HepG2 (cell line): ENCODE measurements at regions not wholly inside any gene's neighbourhood (a gene's known extent, or its start where the extent isn't known, plus 50 kb on each side); places are given as distances from the start of the nearest gene placed in this dataset.

Experiments
- ATAC-seq: fragments of 200-7000 bp; cut with Tn5 transposase; 3 replicates; pipeline ENCODE4 v1.9.1; 2020; ENCODE audit warnings: mild to moderate bottlenecking, moderate library complexity
- BruUV-seq: library from RNA; stranded (reverse); fragments of 400-500 nt; replicated peaks from 2 replicates; lab custom pipeline; 2021; lab: Mats Ljungman, UMichigan
- CTCF ChIA-PET: fragments of 300-600 bp; formaldehyde crosslinking; extraction: SDS; loops from one replicate; lab custom pipeline; 2021; ENCODE audit warnings: low total read pairs, inconsistent platforms, low intra/inter-chr PET ratio; lab: Yijun Ruan, JAX
- POLR2A ChIA-PET: fragments of 350-600 bp; sonication (Branson Sonifier 250); formaldehyde crosslinking; loops from one replicate; lab custom pipeline; 2020; ENCODE audit warnings: antibody characterized with exemption, inconsistent platforms; lab: Yijun Ruan, JAX
- DNase-seq: peaks from one replicate; pipeline ENCODE4 v3.0.0-alpha.2; 2015; ENCODE audit warnings: low spot score
- FAIRE-seq: peaks from 3 replicates; lab custom pipeline; 2011; peaks lifted over from hg19 to GRCh38; lab: Jason Lieb, UNC
- H2AFZ ChIP-seq: one replicate; pipeline ENCODE4 v1.6.1; 2011; ENCODE audit warnings: low read length, inconsistent platforms
- H3K27ac ChIP-seq: fragments of 300-600 bp; 3 replicates; pipeline ENCODE4 v1.8.0; 2011; ENCODE audit warnings: mixed run types, mild to moderate bottlenecking, mixed read lengths, low read length, inconsistent platforms; ENCODE audit not compliant: insufficient read depth; ENCODE audit errors: extremely low read length
- H3K27me3 ChIP-seq, 2 experiments: fragments of 200-600 bp in 1 of 2; 2 replicates in 1 of 2; 3 replicates in 1 of 2; pipeline versions ENCODE4 v1.6.0 to v1.8.0; 2011; ENCODE audit warnings: low read length in 2 of 2, mild to moderate bottlenecking in 2 of 2, moderate library complexity in 2 of 2, inconsistent platforms in 1 of 2; ENCODE audit not compliant: insufficient read depth in 2 of 2, control insufficient read depth in 1 of 2
- H3K36me3 ChIP-seq, 2 experiments: fragments of 200-600 bp in 1 of 2; replicated peaks in 1 of 2; 2 replicates in 1 of 2; 3 replicates in 1 of 2; pipeline versions ENCODE4 v1.5.1 to v1.8.0; 2011; ENCODE audit warnings: low read length in 2 of 2, inconsistent platforms in 1 of 2; ENCODE audit not compliant: insufficient read depth in 2 of 2, control insufficient read depth in 1 of 2
- H3K4me1 ChIP-seq: 2 replicates; pipeline ENCODE4 v1.5.1; 2012; ENCODE audit warnings: low read length, inconsistent platforms; ENCODE audit not compliant: insufficient read depth
- H3K4me2 ChIP-seq: 2 replicates; pipeline ENCODE4 v1.6.0; 2011; ENCODE audit warnings: low read depth, low read length, inconsistent platforms
- H3K4me3 ChIP-seq, 3 experiments: fragments of 200-600 bp in 1 of 3; sonication (generic), shearing (Covaris generic) in 1 of 3; replicated peaks in 1 of 3; 2 replicates each; pipeline ENCODE4 v1.5.1; 2011 to 2016; ENCODE audit warnings: low read length in 3 of 3, inconsistent platforms in 2 of 3, low read depth in 2 of 3, mild to moderate bottlenecking in 2 of 3, control low read depth in 1 of 3, mixed read lengths in 1 of 3; ENCODE audit not compliant: insufficient read depth in 1 of 3
- H3K79me2 ChIP-seq: one replicate; pipeline ENCODE4 v1.6.1; 2011; ENCODE audit warnings: low read length, inconsistent platforms; ENCODE audit not compliant: insufficient read depth
- H3K9ac ChIP-seq: 2 replicates; pipeline ENCODE4 v1.6.0; 2011; ENCODE audit warnings: mild to moderate bottlenecking, low read depth, low read length, inconsistent platforms; ENCODE audit not compliant: insufficient read depth
- H3K9me3 ChIP-seq: 2 replicates; pipeline ENCODE4 v1.5.1; 2012; ENCODE audit warnings: mild to moderate bottlenecking, low read length
- H4K20me1 ChIP-seq: 2 replicates; pipeline ENCODE4 v1.6.0; 2011; ENCODE audit warnings: inconsistent platforms, mild to moderate bottlenecking, low read length, moderate library complexity; ENCODE audit not compliant: insufficient read depth
- ATF7 ChIP-seq, 2 experiments: fragments of 450-650 bp in 1 of 2; sonication (generic) in 1 of 2; formaldehyde crosslinking in 1 of 2; IDR thresholded peaks; 2 replicates each; pipeline versions ENCODE4 v1.4.0 to v1.6.1; 2016 to 2020; ENCODE audit warnings: antibody characterized with exemption in 1 of 2, mild to moderate bottlenecking in 1 of 2, missing genetic modification reagents in 1 of 2
- CHD2 ChIP-seq: IDR thresholded peaks from 2 replicates; pipeline ENCODE4 v1.6.1; 2011; ENCODE audit warnings: low read depth, low read length, improper control_type of control experiment
- MXD1 ChIP-seq: sonication (generic); formaldehyde crosslinking; IDR thresholded peaks from 2 replicates; pipeline ENCODE4 v1.4.0; 2020; ENCODE audit warnings: mild to moderate bottlenecking, missing genetic modification reagents
- NFYC ChIP-seq: IDR thresholded peaks from 2 replicates; pipeline ENCODE4 v1.6.1; 2016; ENCODE audit warnings: missing genetic modification reagents, missing compliant biosample characterization
- RBM39 ChIP-seq: fragments of 200-400 bp; formaldehyde crosslinking; IDR thresholded peaks from one replicate; pipeline ENCODE4 v1.6.1; 2018; ENCODE audit warnings: antibody characterized with exemption, mild to moderate bottlenecking, low read depth, low read length; ENCODE audit not compliant: poor library complexity, severe bottlenecking
- ZBTB1 ChIP-seq: sonication (generic); formaldehyde crosslinking; IDR thresholded peaks from 2 replicates; pipeline ENCODE4 v1.4.0; 2020; ENCODE audit warnings: missing genetic modification reagents, borderline replicate concordance
- ZIK1 ChIP-seq: sonication (generic); formaldehyde crosslinking; IDR thresholded peaks from 2 replicates; pipeline ENCODE4 v1.5.0; 2020; ENCODE audit warnings: mild to moderate bottlenecking, low read depth, missing genetic modification reagents, borderline replicate concordance
- ZNF430 ChIP-seq: sonication (generic); formaldehyde crosslinking; IDR thresholded peaks from 2 replicates; pipeline ENCODE4 v1.9.0; 2021; ENCODE audit warnings: mild to moderate bottlenecking, missing genetic modification reagents
- WGBS: methylation state at CpG from one replicate; pipeline ENCODE4 v1.1.6; 2017; ENCODE audit warnings: low lambda C conversion rate; 5-methylcytosine and 5-hydroxymethylcytosine counted together
- in situ Hi-C: cut with HindIII; loops from 2 replicates; pipeline ENCODE4 v1.10.0; 2017; ENCODE audit warnings: low pct_unique_long_range_greater_than_20kb; ENCODE audit not compliant: extremely low pct_ligation_motif_present
- intact Hi-C: fragments of 100-400 bp; cut with micrococcal nuclease; formaldehyde crosslinking; loops from one replicate; pipeline ENCODE4 v1.10.0; 2022; ENCODE audit not compliant: unreplicated experiment
- TF ChIP-seq, protein P1 (sequence below): IDR thresholded peaks from 2 replicates; pipeline ENCODE4 v1.6.1; 2012; ENCODE audit warnings: low read depth, low read length, improper control_type of control experiment
- TF ChIP-seq, protein P2 (sequence below): sonication (generic); formaldehyde crosslinking; IDR thresholded peaks from 2 replicates; pipeline ENCODE4 v1.5.0; 2020; ENCODE audit warnings: missing genetic modification reagents

- no peaks in the 10 kb centered on the region for H3K9me3 ChIP-seq
- intact Hi-C loops = no loop called here
- WGBS = 75% methylated on average over 8 of the region's 8 CpGs
- BruUV-seq = no TSS peak
- H3K79me2 ChIP-seq = no peaks in the 10 kb centered on the region
- no peak overlapping the region for H3K9ac ChIP-seq
- peaks cover 2 to 10% of the 10 kb centered on the region in 2 experiments; a peak in 2 of 5 replicates for H3K27me3 ChIP-seq
- ChIA-PET CTCF (no interaction called here), POLR2A (no interaction called here)
- FAIRE-seq (no peak), ATAC-seq (no peak), DNase-seq (no peak)
- H3K27ac ChIP-seq = no peak overlapping the region
- no peak overlapping the region for H3K4me3 ChIP-seq
- no peaks in the 10 kb centered on the region for H4K20me1 ChIP-seq
- H3K4me1 ChIP-seq = no peaks in the 10 kb centered on the region
- H3K4me2 ChIP-seq = no peak overlapping the region
- no peak overlapping the region for H2AFZ ChIP-seq
- H3K36me3 ChIP-seq = no peaks in the 10 kb centered on the region
- TF ChIP-seq ATF7 (IDR thresholded peaks at IDR 0.05) (peak; percentile 61; the same call in 1 of the 2 replicates), ATF7 (CRISPR knock-in tag; IDR thresholded peaks at IDR 0.05) (no peak), MXD1 (CRISPR knock-in tag) (no peak)
- TF ChIP-seq, all 625 proteins: peak for 1
- in situ Hi-C loops = no loop called here
Observed at GRCh38 chr2:201949927-201950246, 83.8 kb upstream of the FZD7 start.

DNA sequence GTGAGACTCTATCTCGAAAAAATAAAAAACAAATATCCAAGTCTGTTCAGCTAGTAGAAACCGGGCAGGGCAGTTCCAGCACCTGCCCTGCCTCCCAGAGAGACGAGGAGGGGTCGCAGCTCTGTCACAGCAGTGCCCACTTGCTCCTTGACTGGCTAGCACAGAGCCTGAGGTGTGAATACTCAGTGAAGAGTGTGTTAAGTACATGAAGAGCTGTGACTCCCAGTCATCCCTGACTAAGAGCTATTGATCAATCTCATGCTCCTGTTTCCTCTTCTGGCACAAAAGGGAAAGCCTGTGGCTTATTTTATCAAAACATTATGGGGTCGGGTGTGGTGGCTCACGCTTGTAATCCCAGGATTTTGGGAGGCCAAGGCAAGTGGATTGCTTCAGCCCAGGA lies 83.0 kb upstream of the FZD7 start:
- Histone ChIP-seq H3K9ac (no peak overlapping the region), H3K79me2 (no peaks in the 10 kb centered on the region), H3K9me3 (no peaks in the 10 kb centered on the region), H2AFZ (no peak overlapping the region), H3K27ac (no peak overlapping the region), H3K36me3 (no peaks in the 10 kb centered on the region), H3K4me1 (no peaks in the 10 kb centered on the region), H3K27me3 (peaks cover 2 to 10% of the 10 kb centered on the region in 2 experiments; a peak in 2 of 5 replicates)
- no peak for FAIRE-seq
- no peak for ATAC-seq
- 11% methylated on average over 6 of the region's 6 CpGs for WGBS
- POLR2A ChIA-PET = no interaction called here
- intact Hi-C loops (no loop called here), in situ Hi-C loops (no loop called here)
- no peak for DNase-seq
- TF ChIP-seq NFYC (CRISPR knock-in tag) = no peak
- no peak for TF ChIP-seq RBM39
- TF ChIP-seq ZBTB1 (CRISPR knock-in tag) = no peak
- no peak for TF ChIP-seq ZIK1 (CRISPR knock-in tag)
- TF ChIP-seq ZNF430 (CRISPR knock-in tag) = no peak
- TF ChIP-seq CHD2 = no peak
- TF ChIP-seq, protein P1, sequence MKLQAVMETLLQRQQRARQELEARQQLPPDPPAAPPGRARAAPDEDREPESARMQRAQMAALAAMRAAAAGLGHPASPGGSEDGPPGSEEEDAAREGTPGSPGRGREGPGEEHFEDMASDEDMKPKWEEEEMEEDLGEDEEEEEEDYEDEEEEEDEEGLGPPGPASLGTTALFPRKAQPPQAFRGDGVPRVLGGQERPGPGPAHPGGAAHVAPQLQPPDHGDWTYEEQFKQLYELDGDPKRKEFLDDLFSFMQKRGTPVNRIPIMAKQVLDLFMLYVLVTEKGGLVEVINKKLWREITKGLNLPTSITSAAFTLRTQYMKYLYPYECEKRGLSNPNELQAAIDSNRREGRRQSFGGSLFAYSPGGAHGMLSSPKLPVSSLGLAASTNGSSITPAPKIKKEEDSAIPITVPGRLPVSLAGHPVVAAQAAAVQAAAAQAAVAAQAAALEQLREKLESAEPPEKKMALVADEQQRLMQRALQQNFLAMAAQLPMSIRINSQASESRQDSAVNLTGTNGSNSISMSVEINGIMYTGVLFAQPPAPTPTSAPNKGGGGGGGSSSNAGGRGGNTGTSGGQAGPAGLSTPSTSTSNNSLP = no peak
- TF ChIP-seq, protein P2, sequence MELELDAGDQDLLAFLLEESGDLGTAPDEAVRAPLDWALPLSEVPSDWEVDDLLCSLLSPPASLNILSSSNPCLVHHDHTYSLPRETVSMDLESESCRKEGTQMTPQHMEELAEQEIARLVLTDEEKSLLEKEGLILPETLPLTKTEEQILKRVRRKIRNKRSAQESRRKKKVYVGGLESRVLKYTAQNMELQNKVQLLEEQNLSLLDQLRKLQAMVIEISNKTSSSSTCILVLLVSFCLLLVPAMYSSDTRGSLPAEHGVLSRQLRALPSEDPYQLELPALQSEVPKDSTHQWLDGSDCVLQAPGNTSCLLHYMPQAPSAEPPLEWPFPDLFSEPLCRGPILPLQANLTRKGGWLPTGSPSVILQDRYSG (CRISPR knock-in tag) = no peak
- TF ChIP-seq, all 625 proteins: peak for 0
- BruUV-seq = no TSS peak
- CTCF ChIA-PET = no interaction called here
- Histone ChIP-seq H3K4me2 (no peak overlapping the region), H3K4me3 (no peak overlapping the region), H4K20me1 (no peaks in the 10 kb centered on the region)
